Hepatocyte (in vitro differentiated cells): ENCODE measurements at regions not wholly inside any gene's neighbourhood (a gene's known extent, or its start where the extent isn't known, plus 50 kb on each side); places are given as distances from the start of the nearest gene placed in this dataset.

Source experiments
- DNase-seq: peaks from one replicate; pipeline ENCODE4 v3.0.0-alpha.2; 2016; ENCODE audit warnings: low spot score
- H2AFZ ChIP-seq: fragments of 200-600 bp; sonication (generic); 2 replicates; pipeline ENCODE4 v1.6.0; 2016; ENCODE audit warnings: antibody characterized with exemption, mild to moderate bottlenecking
- H3K27ac ChIP-seq: fragments of 200-600 bp; sonication (generic); 2 replicates; pipeline ENCODE4 v1.5.1; 2016; ENCODE audit warnings: mild to moderate bottlenecking
- H3K27me3 ChIP-seq: fragments of 200-600 bp; sonication (generic); 2 replicates; pipeline ENCODE4 v1.6.1; 2016
- H3K36me3 ChIP-seq: fragments of 200-600 bp; sonication (generic); replicated peaks from 2 replicates; pipeline ENCODE4 v1.5.1; 2016; ENCODE audit warnings: low read depth; ENCODE audit not compliant: insufficient read depth
- H3K4me1 ChIP-seq: fragments of 200-600 bp; sonication (generic); 2 replicates; pipeline ENCODE4 v1.5.1; 2016; ENCODE audit warnings: mild to moderate bottlenecking, moderate library complexity; ENCODE audit not compliant: insufficient read depth
- H3K4me2 ChIP-seq: fragments of 200-600 bp; sonication (generic); 2 replicates; pipeline ENCODE4 v1.6.0; 2016
- H3K4me3 ChIP-seq: fragments of 200-600 bp; sonication (generic); 2 replicates; pipeline ENCODE4 v1.5.1; 2016; ENCODE audit warnings: mild to moderate bottlenecking
- H3K79me2 ChIP-seq: fragments of 200-600 bp; sonication (generic); 2 replicates; pipeline ENCODE4 v1.6.0; 2017; ENCODE audit warnings: mild to moderate bottlenecking
- H3K9me2 ChIP-seq: fragments of 200-600 bp; sonication (generic); replicated peaks from 2 replicates; pipeline ENCODE4 v1.6.0; 2017; ENCODE audit warnings: mild to moderate bottlenecking; ENCODE audit not compliant: insufficient read depth
- H3K9me3 ChIP-seq: fragments of 200-600 bp; sonication (generic); 2 replicates; pipeline ENCODE4 v1.5.1; 2016; ENCODE audit warnings: low read depth, mild to moderate bottlenecking
- H4K20me1 ChIP-seq: fragments of 200-600 bp; sonication (generic); 2 replicates; pipeline ENCODE4 v1.6.0; 2016; ENCODE audit warnings: mild to moderate bottlenecking; ENCODE audit not compliant: insufficient read depth, poor library complexity, severe bottlenecking
- CTCF ChIP-seq: fragments of 200-600 bp; sonication (generic); IDR thresholded peaks from 2 replicates; pipeline ENCODE4 v1.5.1; 2016; ENCODE audit warnings: antibody characterized with exemption, mild to moderate bottlenecking; ENCODE audit not compliant: poor library complexity
- EZH2 ChIP-seq: fragments of 200-600 bp; sonication (generic); IDR thresholded peaks from 2 replicates; pipeline ENCODE4 v1.6.1; 2016; ENCODE audit warnings: antibody characterized with exemption, mild to moderate bottlenecking, borderline replicate concordance
- EZH2phosphoT487 ChIP-seq: fragments of 200-600 bp; sonication (generic); IDR thresholded peaks from one replicate; pipeline ENCODE4 v1.6.1; 2018; ENCODE audit warnings: antibody characterized with exemption, mild to moderate bottlenecking, low read depth, moderate library complexity; ENCODE audit not compliant: unreplicated experiment, severe bottlenecking
- WGBS: methylation state at CpG from one replicate; pipeline ENCODE4 v1.1.6; 2016; ENCODE audit warnings: low lambda C conversion rate; ENCODE audit errors: missing lambda C conversion rate; 5-methylcytosine and 5-hydroxymethylcytosine counted together

- H3K4me3 ChIP-seq, result no peak overlapping the region
- no peaks in the 10 kb centered on the region for H3K4me1 ChIP-seq
- TF ChIP-seq CTCF (no peak), EZH2phosphoT487 (no peak), EZH2 (no peak)
- WGBS, result 53% methylated on average over 6 of the region's 6 CpGs
- DNase-seq, result no peak
- H3K36me3 ChIP-seq, result no peaks in the 10 kb centered on the region
- peaks cover 41% of the 10 kb centered on the region for H3K27me3 ChIP-seq
- no peak overlapping the region for H3K27ac ChIP-seq
- H2AFZ ChIP-seq, result no peak overlapping the region
- no peaks in the 10 kb centered on the region for H3K9me3 ChIP-seq
- no peaks in the 10 kb centered on the region for H3K79me2 ChIP-seq
- no peak overlapping the region for H3K4me2 ChIP-seq
- H3K9me2 ChIP-seq, result no peaks in the 10 kb centered on the region
- H4K20me1 ChIP-seq, result no peaks in the 10 kb centered on the region
These were observed 102.4 kb upstream of the SLC6A11 start for GRCh38 chr3:10713656-10714055.

- Histone ChIP-seq H3K4me2 (no peak overlapping the region), H4K20me1 (no peaks in the 10 kb centered on the region), H3K27ac (no peak overlapping the region), H3K4me1 (no peaks in the 10 kb centered on the region), H3K9me3 (no peaks in the 10 kb centered on the region), H3K4me3 (no peak overlapping the region), H3K36me3 (no peaks in the 10 kb centered on the region), H3K27me3 (peaks cover 19% of the 10 kb centered on the region), H3K9me2 (no peaks in the 10 kb centered on the region), H2AFZ (no peak overlapping the region), H3K79me2 (no peaks in the 10 kb centered on the region)
- DNase-seq, result no peak
- WGBS, result 91% methylated on average over 3 of the region's 3 CpGs
- TF ChIP-seq EZH2phosphoT487 (no peak), EZH2 (no peak), CTCF (no peak)
These were observed 100.1 kb upstream of the SLC6A11 start for GRCh38 chr3:10715886-10716285.

GRCh38 chr3:10716964-10717363 lies 99.1 kb upstream of the SLC6A11 start:
- WGBS, result 88% methylated on average over 8 of the region's 8 CpGs
- Histone ChIP-seq H3K79me2 (no peaks in the 10 kb centered on the region), H3K27me3 (peaks cover 10% of the 10 kb centered on the region), H3K27ac (no peak overlapping the region), H3K9me3 (no peaks in the 10 kb centered on the region), H3K36me3 (no peaks in the 10 kb centered on the region), H3K4me1 (no peaks in the 10 kb centered on the region), H4K20me1 (no peaks in the 10 kb centered on the region), H3K4me3 (no peak overlapping the region), H3K4me2 (no peak overlapping the region), H3K9me2 (no peaks in the 10 kb centered on the region), H2AFZ (no peak overlapping the region)
- DNase-seq, result no peak
- TF ChIP-seq EZH2phosphoT487 (no peak), EZH2 (no peak), CTCF (no peak)

GRCh38 chr3:10717756-10718155 lies 98.3 kb upstream of the SLC6A11 start:
- H3K27me3 ChIP-seq, result peaks cover 2% of the 10 kb centered on the region
- no peaks in the 10 kb centered on the region for H3K9me3 ChIP-seq
- H3K4me3 ChIP-seq, result no peak overlapping the region
- no peaks in the 10 kb centered on the region for H3K79me2 ChIP-seq
- H4K20me1 ChIP-seq, result no peaks in the 10 kb centered on the region
- TF ChIP-seq EZH2phosphoT487 (no peak), CTCF (no peak), EZH2 (no peak)
- H3K4me2 ChIP-seq, result no peak overlapping the region
- no peaks in the 10 kb centered on the region for H3K4me1 ChIP-seq
- H2AFZ ChIP-seq, result no peak overlapping the region
- no peaks in the 10 kb centered on the region for H3K36me3 ChIP-seq
- 89% methylated on average over 4 of the region's 4 CpGs for WGBS
- H3K9me2 ChIP-seq, result no peaks in the 10 kb centered on the region
- no peak overlapping the region for H3K27ac ChIP-seq
- DNase-seq, result no peak
